Brain microvascular endothelial cell (primary cell): ENCODE measurements at regions not wholly inside any gene's neighbourhood (a gene's known extent, or its start where the extent isn't known, plus 50 kb on each side); places are given as distances from the start of the nearest gene placed in this dataset.

Experiments
- DNase-seq: peaks from one replicate; pipeline ENCODE4 v3.0.0-alpha.2; 2020
- H3K27ac ChIP-seq: fragments of 250-450 bp; sonication (Bioruptor Pico); 2 replicates; pipeline ENCODE4 v1.5.1; 2020; ENCODE audit warnings: mild to moderate bottlenecking, moderate library complexity
- H3K27me3 ChIP-seq: fragments of 250-450 bp; sonication (Bioruptor Pico); replicated peaks from 2 replicates; pipeline ENCODE4 v1.5.1; 2020; ENCODE audit warnings: mild to moderate bottlenecking
- H3K36me3 ChIP-seq: fragments of 250-450 bp; sonication (Bioruptor Pico); replicated peaks from 2 replicates; pipeline ENCODE4 v1.5.1; 2020; ENCODE audit warnings: mild to moderate bottlenecking
- H3K4me3 ChIP-seq: 2 replicates; pipeline ENCODE4 v1.5.1; 2011; ENCODE audit warnings: low read depth, mild to moderate bottlenecking, control low read depth, low read length, moderate library complexity
- CTCF ChIP-seq: IDR thresholded peaks from 2 replicates; pipeline ENCODE4 v1.5.1; 2011; ENCODE audit warnings: low read depth, mild to moderate bottlenecking, moderate library complexity, low read length, control low read depth, inconsistent platforms; ENCODE audit errors: missing control alignments
- in situ Hi-C: cut with HindIII; loops from 2 replicates; pipeline ENCODE4 v1.10.0; 2017; ENCODE audit warnings: low sequenced_read_pairs, low pct_ligation_motif_present

- TF ChIP-seq CTCF, result no peak
- H3K4me3 ChIP-seq, result no peak overlapping the region
- DNase-seq, result no peak
- no peak overlapping the region for H3K27ac ChIP-seq
- in situ Hi-C loops, result no loop called here
- H3K27me3 ChIP-seq, result no peaks in the 10 kb centered on the region
- H3K36me3 ChIP-seq, result no peaks in the 10 kb centered on the region
Observed at GRCh38 chr12:92509156-92509738, 193.5 kb upstream of the PLEKHG7 start.

DNA sequence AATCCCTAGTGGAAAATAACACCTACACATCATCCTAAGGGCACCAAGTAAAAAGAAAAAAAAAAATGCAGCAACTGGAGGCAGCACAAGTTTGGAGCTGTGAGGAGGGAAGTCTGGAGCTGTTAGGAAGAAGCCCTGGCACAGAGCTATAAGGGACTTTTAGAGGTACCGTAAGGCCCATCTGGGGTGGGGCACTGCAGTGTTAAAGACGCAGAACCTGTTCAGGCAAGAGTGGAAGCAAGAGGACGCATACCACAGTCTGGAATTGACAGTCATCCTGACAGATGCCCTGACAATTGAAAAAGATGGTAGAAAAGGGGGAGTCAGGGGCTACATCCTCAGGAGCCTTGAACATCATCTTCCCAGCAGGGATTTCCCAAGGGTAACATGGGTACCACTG lies 195.9 kb upstream of the PLEKHG7 start:
- H3K4me3 ChIP-seq, result no peak overlapping the region
- no peak overlapping the region for H3K27ac ChIP-seq
- H3K27me3 ChIP-seq, result no peaks in the 10 kb centered on the region
- in situ Hi-C loops, result no loop called here
- H3K36me3 ChIP-seq, result no peaks in the 10 kb centered on the region
- DNase-seq, result no peak
- no peak for TF ChIP-seq CTCF

DNA sequence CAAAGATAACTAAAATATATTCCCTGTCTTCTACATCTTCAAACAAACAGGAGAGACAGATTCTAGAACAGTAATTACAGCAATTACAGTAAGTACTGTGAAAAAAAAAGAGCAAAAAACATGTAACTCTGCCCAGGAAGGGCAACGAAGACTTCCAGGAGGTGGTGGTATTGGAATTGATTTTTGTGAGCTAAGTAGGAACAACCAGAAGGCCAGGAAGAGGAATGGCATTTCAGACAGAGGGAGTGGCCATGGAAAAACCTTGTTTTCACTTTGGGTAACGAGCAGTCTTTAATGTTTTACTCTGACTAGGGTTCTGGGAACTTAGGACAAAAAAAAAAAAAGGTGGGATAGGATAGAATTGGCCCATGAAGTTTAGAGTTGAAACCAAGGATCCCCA lies 196.3 kb upstream of the PLEKHG7 start:
- Histone ChIP-seq H3K27ac (no peak overlapping the region), H3K4me3 (no peak overlapping the region), H3K36me3 (no peaks in the 10 kb centered on the region), H3K27me3 (no peaks in the 10 kb centered on the region)
- no peak for DNase-seq
- TF ChIP-seq CTCF, result no peak
- in situ Hi-C loops, result no loop called here

- Histone ChIP-seq H3K27me3 (no peaks in the 10 kb centered on the region), H3K36me3 (no peaks in the 10 kb centered on the region), H3K4me3 (peak overlapping the region; percentile 35), H3K27ac (no peak overlapping the region)
- peak; percentile 12 for DNase-seq
- in situ Hi-C loops, result no loop called here
- no peak for TF ChIP-seq CTCF
Observed at GRCh38 chr12:92505254-92506231, 197.2 kb upstream of the PLEKHG7 start.

- in situ Hi-C loops, result no loop called here
- H3K36me3 ChIP-seq, result no peaks in the 10 kb centered on the region
- TF ChIP-seq CTCF, result no peak
- no peak overlapping the region for H3K4me3 ChIP-seq
- DNase-seq, result no peak
- no peaks in the 10 kb centered on the region for H3K27me3 ChIP-seq
- H3K27ac ChIP-seq, result no peak overlapping the region
Observed at GRCh38 chr12:92504594-92504981, 198.2 kb upstream of the PLEKHG7 start.
